ENCODE measurements at regions not wholly inside any gene's neighbourhood (a gene's known extent, or its start where the extent isn't known, plus 50 kb on each side); places are given as distances from the start of the nearest gene placed in this dataset.

DNA sequence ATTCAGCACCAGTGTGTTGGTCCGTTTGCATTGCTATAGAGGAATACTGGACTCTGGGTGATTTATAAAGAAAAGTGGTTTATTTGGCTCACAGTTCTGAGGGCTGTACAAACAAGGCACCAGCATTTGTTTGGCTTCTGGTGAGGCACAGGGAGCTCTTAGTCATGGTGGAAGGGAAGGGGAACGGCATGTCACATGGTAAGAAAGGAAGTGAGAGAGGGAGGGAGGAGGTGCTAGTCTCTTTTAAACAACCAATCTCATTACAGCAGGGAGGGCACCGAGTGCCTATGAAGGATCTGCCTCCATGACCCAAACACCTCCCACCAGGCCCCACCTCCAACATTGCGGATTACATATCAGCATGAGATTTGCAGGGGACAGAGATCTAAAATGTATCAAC, 143.9 kb upstream of the DLX2 start:
- Histone ChIP-seq H3K4me2 (ENCODE audit: insufficient read depth in 1 of 2, low read depth in 2 of 2, low read length in 2 of 2) (no peak overlapping the region), H2BK20ac (ENCODE audit: low read length) (no peak overlapping the region), H3K36me3 (ENCODE audit: control insufficient read depth in 2 of 4, insufficient read depth in 4 of 4, low read length in 3 of 4) (no peaks in the 10 kb centered on the region), H3K18ac (ENCODE audit: extremely low read depth, low read length) (no peak overlapping the region), H2BK15ac (ENCODE audit: low read length) (no peak overlapping the region), H3K79me1 (ENCODE audit: low read depth, low read length) (no peaks in the 10 kb centered on the region), H3K9ac (replicated peaks in 1 of 4; ENCODE audit: extremely low read depth in 1 of 4, low read depth in 3 of 4, low read length in 3 of 4) (no peak overlapping the region), H2BK12ac (ENCODE audit: low read depth, low read length) (no peak overlapping the region; the same call in 1 of the 2 replicates), H3K23ac (ENCODE audit: insufficient read length) (no peak overlapping the region), H4K20me1 (replicated peaks in 1 of 2; ENCODE audit: control insufficient read depth in 1 of 2, insufficient read depth in 2 of 2, low read length in 2 of 2) (no peaks in the 10 kb centered on the region), H2AFZ (ENCODE audit: low read length) (no peak overlapping the region), H3K79me2 (ENCODE audit: control insufficient read depth in 1 of 2, insufficient read depth in 2 of 2, low read length in 2 of 2) (no peaks in the 10 kb centered on the region), H4K91ac (replicated peaks; ENCODE audit: insufficient read length, low read length) (no peak overlapping the region), H3K27ac (ENCODE audit: low read depth, low read length) (no peak overlapping the region), H3K56ac (replicated peaks; ENCODE audit: insufficient read length, low read depth, low read length) (no peak overlapping the region), H3K14ac (ENCODE audit: insufficient read length) (no peak overlapping the region), H2AK5ac (ENCODE audit: low read depth, low read length) (no peak overlapping the region), H4K5ac (ENCODE audit: insufficient read length, low read depth, low read length) (no peak overlapping the region), H3K23me2 (ENCODE audit: low read depth, low read length) (no peaks in the 10 kb centered on the region), H3K9me3 (ENCODE audit: insufficient read depth in 2 of 2, low read depth in 1 of 2, low read length in 1 of 2) (no peaks in the 10 kb centered on the region), H3K4ac (replicated peaks; ENCODE audit: insufficient read length, low read depth, low read length) (no peak overlapping the region), H4K8ac (ENCODE audit: extremely low read depth, insufficient read depth, low read length) (no peak overlapping the region), H3K4me3 (ENCODE audit: extremely low read depth in 1 of 4, insufficient read depth in 2 of 4, low read depth in 3 of 4, low read length in 4 of 4) (no peak overlapping the region), H2BK5ac (ENCODE audit: low read depth, low read length) (no peak overlapping the region), H2BK120ac (replicated peaks; ENCODE audit: low read depth, low read length) (no peak overlapping the region), H3K4me1 (replicated peaks in 1 of 4; ENCODE audit: control insufficient read depth in 3 of 4, insufficient read depth in 4 of 4, low read length in 3 of 4) (peaks cover 0 to 11% (median 6%) of the 10 kb centered on the region in 4 experiments; a peak in 4 of 7 replicates), H3K27me3 (replicated peaks in 1 of 4; ENCODE audit: control insufficient read depth in 3 of 4, extremely low read depth in 1 of 4, insufficient read depth in 3 of 4, low read length in 3 of 4) (no peaks in the 10 kb centered on the region; a peak in 2 of 7 replicates)
- no peak for TF ChIP-seq KDM4A (IDR thresholded peaks at IDR 0.05; ENCODE audit: low read depth, low read length, severe bottlenecking)
- no peak for TF ChIP-seq RNF2 (IDR thresholded peaks at IDR 0.05; ENCODE audit: borderline replicate concordance, low read depth, low read length, missing control alignments, poor library complexity, severe bottlenecking)
- no peak for TF ChIP-seq RFX5 (IDR thresholded peaks at IDR 0.05; ENCODE audit: borderline replicate concordance, low read depth, low read length)
- DNase-seq (ENCODE audit: low read depth in 1 of 2, low spot score in 2 of 2) (no peak), FAIRE-seq (no peak)
- ChIA-PET CTCF (ENCODE audit: partially characterized antibody) (interaction anchor here (0.6 to 1.0 kb wide), 2 partner anchors 19 to 127 kb away, joined by 3 read pairs; no protein-coding TSS in a partner anchor), POLR2A (ENCODE audit: partially characterized antibody) (interaction anchor here (1.1 kb wide), 1 partner anchor 135 kb away, joined by 3 read pairs; no protein-coding TSS in a partner anchor)
- 88% methylated on average over 4 of the region's 4 CpGs; no CpG with 5 or more reads in 1 of the 2 experiments for WGBS, 2 experiments (ENCODE audit: extremely low coverage in 1 of 2, insufficient coverage in 1 of 2, insufficient read length in 1 of 2, insufficient replicate concordance in 2 of 2, low coverage in 1 of 2, low lambda C conversion rate in 2 of 2, missing lambda C conversion rate in 1 of 2)
